Kidney epithelial cell (primary cell): ENCODE measurements at regions not wholly inside any gene's neighbourhood (a gene's known extent, or its start where the extent isn't known, plus 50 kb on each side); places are given as distances from the start of the nearest gene placed in this dataset.
"Not testable (repeated sequence)": the region's sequence is repeated elsewhere in the genome, so short reads cannot be mapped to it uniquely, and the experiment has no call there.

Experiments
- DNase-seq: peaks from one replicate; pipeline ENCODE4 v3.0.0-alpha.2; 2010; ENCODE audit warnings: low read depth
- H3K27me3 ChIP-seq: 2 replicates; pipeline ENCODE4 v1.6.0; 2011; ENCODE audit warnings: low read length; ENCODE audit not compliant: control insufficient read depth, insufficient read depth
- H3K36me3 ChIP-seq: 2 replicates; pipeline ENCODE4 v1.5.1; 2011; ENCODE audit warnings: low read length; ENCODE audit not compliant: control insufficient read depth, insufficient read depth
- H3K4me3 ChIP-seq: 2 replicates; pipeline ENCODE4 v1.5.1; 2011; ENCODE audit warnings: low read depth, mild to moderate bottlenecking, control low read depth, low read length
- CTCF ChIP-seq: IDR thresholded peaks from 2 replicates; pipeline ENCODE4 v1.5.1; 2011; ENCODE audit warnings: mild to moderate bottlenecking, moderate library complexity, low read length, control low read depth, inconsistent platforms; ENCODE audit not compliant: insufficient read depth, poor library complexity, severe bottlenecking

DNA sequence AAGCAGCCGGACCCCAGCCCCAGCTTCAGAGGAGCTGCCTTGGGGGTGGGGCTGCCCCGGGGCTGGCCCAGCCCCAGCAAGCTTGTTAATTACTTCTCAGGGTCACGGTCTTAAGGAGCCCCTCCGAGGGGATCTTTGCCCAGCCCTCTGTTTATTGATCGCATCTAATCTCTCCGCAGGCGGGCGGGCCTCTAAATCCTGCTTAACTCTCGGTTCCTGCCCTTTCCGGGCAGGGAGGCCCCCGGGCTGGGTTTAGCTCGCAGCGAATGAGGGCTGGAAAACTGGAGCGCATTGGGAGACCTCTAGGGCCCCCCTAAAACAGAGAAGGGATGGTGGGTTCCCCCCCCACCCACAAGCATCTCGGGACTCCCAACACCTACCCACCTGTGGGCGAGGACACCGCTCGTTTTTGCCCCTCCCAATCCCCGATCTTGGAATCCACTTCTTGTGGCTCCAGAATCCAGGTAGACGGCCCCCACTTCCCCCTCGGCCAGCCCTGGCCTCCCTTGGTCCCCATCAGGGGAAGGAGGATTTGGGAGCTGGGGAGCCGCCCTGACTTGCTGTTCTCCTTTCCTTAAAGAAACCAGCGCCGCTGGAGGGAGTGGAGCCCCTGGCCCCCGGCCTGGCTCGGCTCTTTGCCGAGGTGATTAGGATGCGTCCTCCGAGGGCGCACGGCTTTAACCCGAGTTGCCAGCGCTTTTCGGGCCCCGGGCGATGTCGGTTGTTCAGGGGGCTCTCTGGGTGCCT is 59.5 kb upstream of the ADGRL1 start:
- Histone ChIP-seq H3K4me3 (no peak overlapping the region), H3K27me3 (peaks cover 45% of the 10 kb centered on the region), H3K36me3 (no peaks in the 10 kb centered on the region)
- no peak for DNase-seq
- TF ChIP-seq CTCF, result no peak

DNA sequence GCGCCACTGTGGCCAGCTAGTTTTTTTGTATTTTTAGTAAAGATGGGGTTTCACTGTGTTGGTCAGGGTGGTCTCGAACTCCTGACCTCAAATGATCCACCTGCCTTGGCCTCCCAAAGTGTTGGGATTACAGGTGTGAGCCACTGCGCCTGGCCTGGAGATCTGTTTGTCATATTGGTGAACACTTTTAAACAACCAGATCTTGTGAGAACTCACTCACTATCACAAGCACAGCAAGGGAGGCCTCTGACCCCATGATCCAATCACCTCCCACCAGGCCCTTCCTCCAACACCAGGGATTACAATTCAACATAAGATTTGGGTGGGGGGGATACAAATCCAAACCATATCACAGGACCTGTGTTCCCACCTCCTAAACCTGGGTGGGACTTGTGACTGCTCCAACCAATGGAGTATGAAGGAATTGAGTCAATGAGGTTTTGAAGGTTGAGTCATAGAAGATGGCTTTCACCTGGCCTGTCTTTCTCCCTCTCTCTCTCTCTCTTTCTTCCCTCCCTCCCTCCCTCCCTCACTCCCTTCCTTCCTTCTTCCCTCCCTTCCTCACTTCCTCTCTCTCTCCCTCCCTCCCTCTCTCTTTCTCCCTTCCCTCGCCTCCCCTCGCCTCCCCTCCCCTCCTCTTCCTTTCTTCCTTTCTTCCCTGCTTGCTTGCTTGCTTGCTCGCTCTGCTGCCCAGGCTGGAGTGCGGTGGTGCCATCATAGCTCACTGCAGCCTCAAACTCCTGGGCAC is 50.1 kb upstream of the ADGRL1 start:
- peak; percentile 60 for DNase-seq
- H3K27me3 ChIP-seq, H3K4me3 ChIP-seq, H3K36me3 ChIP-seq: not testable (repeated sequence)
